ENCODE measurements at regions not wholly inside any gene's neighbourhood (a gene's known extent, or its start where the extent isn't known, plus 50 kb on each side); places are given as distances from the start of the nearest gene placed in this dataset.

- TF ChIP-seq, protein P1, sequence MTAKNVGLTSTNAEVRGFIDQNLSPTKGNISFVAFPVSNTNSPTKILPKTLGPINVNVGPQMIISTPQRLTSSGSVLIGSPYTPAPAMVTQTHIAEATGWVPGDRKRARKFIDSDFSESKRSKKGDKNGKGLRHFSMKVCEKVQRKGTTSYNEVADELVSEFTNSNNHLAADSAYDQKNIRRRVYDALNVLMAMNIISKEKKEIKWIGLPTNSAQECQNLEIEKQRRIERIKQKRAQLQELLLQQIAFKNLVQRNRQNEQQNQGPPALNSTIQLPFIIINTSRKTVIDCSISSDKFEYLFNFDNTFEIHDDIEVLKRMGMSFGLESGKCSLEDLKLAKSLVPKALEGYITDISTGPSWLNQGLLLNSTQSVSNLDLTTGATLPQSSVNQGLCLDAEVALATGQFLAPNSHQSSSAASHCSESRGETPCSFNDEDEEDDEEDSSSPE (CRISPR knock-in tag; IDR thresholded peaks at IDR 0.05), result no peak
Observed at GRCh38 chr6:165055231-165055630, 254.2 kb downstream of the C6orf118 start (continued).

DNA sequence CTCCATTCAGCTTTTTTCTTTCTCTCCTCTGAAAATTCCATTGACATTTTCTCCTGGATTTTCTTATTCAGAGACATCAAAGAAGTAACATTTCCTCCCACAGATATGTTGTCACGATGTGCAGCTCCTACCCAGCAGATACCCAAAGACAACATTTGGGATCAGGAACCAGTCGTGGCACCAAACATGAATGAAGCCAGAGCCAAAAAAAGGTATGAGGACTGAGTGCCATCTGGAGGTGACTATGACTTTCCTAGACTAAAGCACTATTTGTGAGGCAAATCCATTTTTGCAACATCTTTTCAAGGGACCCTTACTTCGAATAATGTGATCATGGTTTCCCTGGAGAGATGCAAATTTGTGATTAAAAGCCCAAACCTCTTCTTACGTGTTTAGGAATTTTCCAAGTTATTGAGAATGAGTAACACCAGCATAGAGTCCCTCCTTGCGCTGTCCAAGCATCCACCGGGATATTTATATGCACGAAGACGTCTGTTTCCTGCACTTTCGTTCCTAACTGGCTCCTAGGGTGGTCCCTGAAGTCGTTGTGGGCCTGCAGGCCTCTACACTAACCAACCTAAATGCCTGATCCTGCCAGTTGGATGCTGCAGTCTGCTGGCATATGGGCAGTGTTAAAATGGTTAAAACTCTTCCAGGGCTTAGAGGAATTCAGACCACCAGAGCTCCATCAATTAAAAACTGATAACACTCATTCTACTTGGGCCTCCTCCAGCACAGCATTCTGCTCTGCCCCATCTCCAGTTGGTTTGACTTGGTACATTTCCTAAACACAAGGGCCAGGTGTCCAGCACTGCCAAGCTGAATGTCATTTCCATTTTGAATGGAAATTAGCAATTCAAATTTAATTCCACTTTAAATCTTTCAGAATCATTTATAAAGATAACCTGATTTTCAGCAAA, 256.6 kb downstream of the C6orf118 start:
- in situ Hi-C loops (cut with HindIII; ENCODE audit: extremely low pct_ligation_motif_present, low pct_unique_long_range_greater_than_20kb), result no loop called here
- under 1% methylated on average over 10 of the region's 10 CpGs for WGBS (ENCODE audit: low lambda C conversion rate)
- no TSS peak for BruUV-seq (replicated peaks)

More for the DNA sequence above, 256.6 kb downstream of the C6orf118 start:
- TF ChIP-seq, protein P2, sequence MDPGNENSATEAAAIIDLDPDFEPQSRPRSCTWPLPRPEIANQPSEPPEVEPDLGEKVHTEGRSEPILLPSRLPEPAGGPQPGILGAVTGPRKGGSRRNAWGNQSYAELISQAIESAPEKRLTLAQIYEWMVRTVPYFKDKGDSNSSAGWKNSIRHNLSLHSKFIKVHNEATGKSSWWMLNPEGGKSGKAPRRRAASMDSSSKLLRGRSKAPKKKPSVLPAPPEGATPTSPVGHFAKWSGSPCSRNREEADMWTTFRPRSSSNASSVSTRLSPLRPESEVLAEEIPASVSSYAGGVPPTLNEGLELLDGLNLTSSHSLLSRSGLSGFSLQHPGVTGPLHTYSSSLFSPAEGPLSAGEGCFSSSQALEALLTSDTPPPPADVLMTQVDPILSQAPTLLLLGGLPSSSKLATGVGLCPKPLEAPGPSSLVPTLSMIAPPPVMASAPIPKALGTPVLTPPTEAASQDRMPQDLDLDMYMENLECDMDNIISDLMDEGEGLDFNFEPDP (CRISPR knock-in tag; conservative IDR thresholded peaks at IDR 0.05), result no peak
- no peak for TF ChIP-seq AKAP8 (CRISPR knock-in tag; IDR thresholded peaks at IDR 0.05)
- ChIA-PET POLR2A (no interaction called here), CTCF (ENCODE audit: low intra/inter-chr PET ratio, low total read pairs) (no interaction called here)
- intact Hi-C loops (cut with micrococcal nuclease; ENCODE audit: unreplicated experiment), result no loop called here
- no peaks in the 10 kb centered on the region for H3K36me3 ChIP-seq (replicated peaks in 1 of 2; ENCODE audit: control insufficient read depth in 1 of 2, insufficient read depth in 2 of 2, low read length in 2 of 2)
- FAIRE-seq, result no peak
- no peaks in the 10 kb centered on the region for H4K20me1 ChIP-seq (ENCODE audit: insufficient read depth, low read length)
- H2AFZ ChIP-seq (ENCODE audit: low read length), result no peak overlapping the region
- no peak for DNase-seq (ENCODE audit: low spot score)
- H3K79me2 ChIP-seq (ENCODE audit: insufficient read depth, low read length), result no peaks in the 10 kb centered on the region
- H3K4me1 ChIP-seq (ENCODE audit: insufficient read depth, low read length), result no peaks in the 10 kb centered on the region
- no peak overlapping the region for H3K4me2 ChIP-seq (ENCODE audit: low read depth, low read length)
- no peaks in the 10 kb centered on the region for H3K27me3 ChIP-seq (ENCODE audit: control insufficient read depth in 1 of 2, insufficient read depth in 2 of 2, low read length in 2 of 2)
- H3K9ac ChIP-seq (ENCODE audit: insufficient read depth, low read depth, low read length), result no peak overlapping the region
- ATAC-seq, result no peak
- H3K4me3 ChIP-seq (replicated peaks in 1 of 3; ENCODE audit: insufficient read depth in 1 of 3, low read depth in 2 of 3, low read length in 3 of 3), result no peak overlapping the region
- no peak overlapping the region for H3K27ac ChIP-seq (ENCODE audit: extremely low read length, insufficient read depth, low read length)
- peaks cover 86% of the 10 kb centered on the region for H3K9me3 ChIP-seq (ENCODE audit: low read length)

All from HepG2 (cell line).